Endothelial cell of umbilical vein (primary cell): ENCODE measurements at regions not wholly inside any gene's neighbourhood (a gene's known extent, or its start where the extent isn't known, plus 50 kb on each side); places are given as distances from the start of the nearest gene placed in this dataset.

ENCODE experiments used
- BruUV-seq: library from RNA; stranded (reverse); fragments of 400-500 nt; replicated peaks from 2 replicates; lab custom pipeline; 2021; lab: Mats Ljungman, UMichigan
- CTCF ChIA-PET: fragments of 300-600, 350-600 bp; sonication (Branson Sonifier 250); formaldehyde crosslinking; loops from one replicate; lab custom pipeline; 2021; ENCODE audit warnings: antibody characterized with exemption, inconsistent platforms; lab: Charles Lee
- POLR2A ChIA-PET: fragments of 300-600, 350-600 bp; sonication (Branson Sonifier 250); formaldehyde crosslinking; loops from one replicate; lab custom pipeline; 2021; ENCODE audit warnings: antibody characterized with exemption, inconsistent platforms; lab: Charles Lee
- DNase-seq: peaks from one replicate; pipeline ENCODE4 v3.0.0-alpha.2; 2011; ENCODE audit warnings: low read depth, low spot score
- FAIRE-seq: peaks from 2 replicates; lab custom pipeline; 2011; peaks lifted over from hg19 to GRCh38; lab: Jason Lieb, UNC
- H2AFZ ChIP-seq: 2 replicates; pipeline ENCODE4 v1.6.0; 2012; ENCODE audit warnings: low read depth, low read length, control low read depth, inconsistent platforms
- H3K27ac ChIP-seq: 2 replicates; pipeline ENCODE4 v1.5.1; 2011; ENCODE audit warnings: low read depth, mild to moderate bottlenecking, control low read depth, low read length, moderate library complexity; ENCODE audit not compliant: insufficient read depth
- H3K27me3 ChIP-seq, 2 experiments: 2 replicates each; pipeline versions ENCODE4 v1.6.0 to v1.6.1; 2011; ENCODE audit warnings: low read length in 2 of 2, mixed read lengths in 1 of 2; ENCODE audit not compliant: control insufficient read depth in 2 of 2, insufficient read depth in 2 of 2
- H3K36me3 ChIP-seq, 2 experiments: 2 replicates in 1 of 2; 3 replicates in 1 of 2; pipeline ENCODE4 v1.5.1; 2011; ENCODE audit warnings: low read length in 2 of 2, mild to moderate bottlenecking in 1 of 2, moderate library complexity in 1 of 2; ENCODE audit not compliant: control insufficient read depth in 2 of 2, insufficient read depth in 2 of 2; ENCODE audit errors: extremely low read depth in 1 of 2
- H3K4me1 ChIP-seq: 3 replicates; pipeline ENCODE4 v1.5.1; 2011; ENCODE audit warnings: mild to moderate bottlenecking, low read length; ENCODE audit not compliant: control insufficient read depth, insufficient read depth; ENCODE audit errors: extremely low read depth
- H3K4me2 ChIP-seq: 2 replicates; pipeline ENCODE4 v1.6.1; 2011; ENCODE audit warnings: low read length, control low read depth, mixed read lengths; ENCODE audit not compliant: insufficient read depth
- H3K4me3 ChIP-seq, 3 experiments: fragments of 200-600 bp in 1 of 3; sonication (generic), shearing (Covaris generic) in 1 of 3; replicated peaks in 1 of 3; 2 replicates each; pipeline ENCODE4 v1.5.1; 2011 to 2016; ENCODE audit warnings: control low read depth in 3 of 3, low read length in 3 of 3, mild to moderate bottlenecking in 2 of 3, inconsistent platforms in 1 of 3, low read depth in 1 of 3, moderate library complexity in 1 of 3; ENCODE audit not compliant: insufficient read depth in 1 of 3
- H3K79me2 ChIP-seq: 2 replicates; pipeline ENCODE4 v1.6.0; 2012; ENCODE audit warnings: low read length, inconsistent platforms; ENCODE audit not compliant: control insufficient read depth, insufficient read depth
- H3K9ac ChIP-seq: replicated peaks from 2 replicates; pipeline ENCODE3; 2011; ENCODE audit warnings: low read length, control low read depth; ENCODE audit not compliant: insufficient read depth; ENCODE audit errors: extremely low read depth
- H3K9me1 ChIP-seq: replicated peaks from 3 replicates; pipeline ENCODE4 v1.6.0; 2011; ENCODE audit warnings: mild to moderate bottlenecking, low read length; ENCODE audit not compliant: control insufficient read depth, insufficient read depth; ENCODE audit errors: extremely low read depth
- H3K9me3 ChIP-seq: replicated peaks from 2 replicates; pipeline ENCODE4 v1.5.1; 2012; ENCODE audit warnings: low read length, inconsistent platforms; ENCODE audit not compliant: control insufficient read depth, insufficient read depth
- H4K20me1 ChIP-seq: replicated peaks from 2 replicates; pipeline ENCODE3; 2011; ENCODE audit warnings: mild to moderate bottlenecking, low read length; ENCODE audit not compliant: control insufficient read depth, insufficient read depth; ENCODE audit errors: extremely low read depth
- FOS ChIP-seq: IDR thresholded peaks from 2 replicates; pipeline ENCODE4 v1.6.1; 2011; ENCODE audit warnings: mild to moderate bottlenecking, low read length, moderate library complexity, borderline replicate concordance; ENCODE audit not compliant: insufficient read depth
- GATA2 ChIP-seq: IDR thresholded peaks from 2 replicates; pipeline ENCODE4 v1.7.0; 2011; ENCODE audit warnings: low read depth, mild to moderate bottlenecking, moderate library complexity, mixed read lengths, low read length; ENCODE audit not compliant: insufficient read length, insufficient read depth
- POLR2A ChIP-seq: IDR thresholded peaks from 2 replicates; pipeline ENCODE4 v1.6.1; 2012; ENCODE audit warnings: low read depth, mild to moderate bottlenecking, control low read depth, low read length
- dilution Hi-C: fragments of 300-500 bp; cut with MboI; formaldehyde crosslinking; loops from one replicate; pipeline ENCODE4 v1.15.0; 2019; ENCODE audit warnings: low sequenced_read_pairs; ENCODE audit not compliant: extremely low pct_ligation_motif_present
- intact Hi-C: fragments of 100-400 bp; cut with micrococcal nuclease; formaldehyde crosslinking; loops from one replicate; pipeline ENCODE4 v1.10.0; 2022
- TF ChIP-seq, protein P1 (sequence below), 2 donors: IDR thresholded peaks; 1 replicate in 1 of 2; 2 replicates in 1 of 2; pipeline ENCODE4 v1.5.1; 2011; ENCODE audit warnings: low read length in 2 of 2, mild to moderate bottlenecking in 2 of 2, moderate library complexity in 2 of 2, control low read depth in 1 of 2, inconsistent platforms in 1 of 2, low read depth in 1 of 2; ENCODE audit not compliant: insufficient read depth in 1 of 2; ENCODE audit errors: extremely low read depth in 1 of 2

DNA sequence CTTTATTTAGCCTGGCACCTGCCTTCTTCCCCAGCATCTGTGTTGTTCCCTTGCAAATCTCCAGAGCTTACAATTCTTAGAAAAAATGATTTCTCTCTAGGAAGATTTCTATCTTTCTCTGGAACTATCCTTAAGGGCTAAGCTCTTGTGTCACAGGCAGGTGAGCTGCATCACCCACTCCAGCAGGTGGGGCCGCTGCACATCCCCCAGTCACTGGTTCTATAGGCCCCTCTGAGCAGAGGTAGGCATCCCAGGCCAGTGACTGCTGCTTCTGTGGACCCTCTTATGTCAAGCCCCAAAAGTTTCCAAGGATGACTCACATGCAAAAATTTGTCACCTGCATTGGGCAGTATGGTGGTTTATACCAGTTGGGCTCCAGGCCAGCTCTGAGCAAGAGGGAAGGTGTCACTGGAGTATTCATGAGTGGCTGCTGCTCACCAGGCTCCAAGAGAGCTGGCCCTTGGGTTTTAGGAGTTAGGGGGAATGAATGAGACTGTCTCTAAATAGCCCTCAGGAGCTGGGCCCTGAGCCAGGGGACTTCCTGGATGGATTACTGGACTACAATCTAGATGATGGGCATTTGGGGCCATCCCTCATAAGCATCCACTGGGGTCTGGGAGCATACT, 208.1 kb upstream of the EOLA2 start:
- ChIA-PET POLR2A (no interaction called here), CTCF (no interaction called here)
- no peak overlapping the region for H3K9ac ChIP-seq
- H3K4me3 ChIP-seq = no peak overlapping the region
- dilution Hi-C loops = no loop called here
- H3K27me3 ChIP-seq = no peaks in the 10 kb centered on the region
- no peaks in the 10 kb centered on the region for H4K20me1 ChIP-seq
- intact Hi-C loops = no loop called here
- H2AFZ ChIP-seq = no peak overlapping the region
- FAIRE-seq (no peak), DNase-seq (no peak)
- BruUV-seq = no TSS peak
- H3K4me1 ChIP-seq = no peaks in the 10 kb centered on the region
- H3K27ac ChIP-seq = no peak overlapping the region
- no peak overlapping the region for H3K4me2 ChIP-seq
- H3K9me3 ChIP-seq = no peaks in the 10 kb centered on the region
- no peaks in the 10 kb centered on the region for H3K79me2 ChIP-seq
- no peaks in the 10 kb centered on the region for H3K36me3 ChIP-seq
- H3K9me1 ChIP-seq = no peaks in the 10 kb centered on the region
- no peak for TF ChIP-seq FOS
- TF ChIP-seq, protein P1, sequence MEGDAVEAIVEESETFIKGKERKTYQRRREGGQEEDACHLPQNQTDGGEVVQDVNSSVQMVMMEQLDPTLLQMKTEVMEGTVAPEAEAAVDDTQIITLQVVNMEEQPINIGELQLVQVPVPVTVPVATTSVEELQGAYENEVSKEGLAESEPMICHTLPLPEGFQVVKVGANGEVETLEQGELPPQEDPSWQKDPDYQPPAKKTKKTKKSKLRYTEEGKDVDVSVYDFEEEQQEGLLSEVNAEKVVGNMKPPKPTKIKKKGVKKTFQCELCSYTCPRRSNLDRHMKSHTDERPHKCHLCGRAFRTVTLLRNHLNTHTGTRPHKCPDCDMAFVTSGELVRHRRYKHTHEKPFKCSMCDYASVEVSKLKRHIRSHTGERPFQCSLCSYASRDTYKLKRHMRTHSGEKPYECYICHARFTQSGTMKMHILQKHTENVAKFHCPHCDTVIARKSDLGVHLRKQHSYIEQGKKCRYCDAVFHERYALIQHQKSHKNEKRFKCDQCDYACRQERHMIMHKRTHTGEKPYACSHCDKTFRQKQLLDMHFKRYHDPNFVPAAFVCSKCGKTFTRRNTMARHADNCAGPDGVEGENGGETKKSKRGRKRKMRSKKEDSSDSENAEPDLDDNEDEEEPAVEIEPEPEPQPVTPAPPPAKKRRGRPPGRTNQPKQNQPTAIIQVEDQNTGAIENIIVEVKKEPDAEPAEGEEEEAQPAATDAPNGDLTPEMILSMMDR (IDR thresholded peaks at IDR 0.05; ENCODE audit: extremely low read depth in 1 of 2, insufficient read depth in 1 of 2, low read depth in 1 of 2, low read length in 2 of 2) = no peak
- no peak for TF ChIP-seq POLR2A
- TF ChIP-seq GATA2 = no peak
